Activated CD4-positive, alpha-beta T cell treated with anti-CD3 and anti-CD28 coated beads for 36 hours (primary cell): ENCODE measurements at regions not wholly inside any gene's neighbourhood (a gene's known extent, or its start where the extent isn't known, plus 50 kb on each side); places are given as distances from the start of the nearest gene placed in this dataset.
A peak's percentile ranks its signal among the peaks of the same experiment; 100 is the strongest.

ENCODE experiments used
- ATAC-seq: fragments of 200-7000 bp; cut with Tn5 transposase; one replicate; pipeline ENCODE4 v1.10.0; 2021; ENCODE audit warnings: mild to moderate bottlenecking, moderate library complexity
- CTCF ChIA-PET: fragments of 350-600 bp; sonication (Branson Sonifier 250); formaldehyde crosslinking; loops from one replicate; lab custom pipeline; 2021; ENCODE audit warnings: antibody characterized with exemption; lab: Charles Lee
- POLR2A ChIA-PET: fragments of 350-600 bp; sonication (Branson Sonifier 250); formaldehyde crosslinking; loops from one replicate; lab custom pipeline; 2021; ENCODE audit warnings: antibody characterized with exemption, inconsistent platforms; lab: Charles Lee
- DNase-seq: peaks from one replicate; pipeline ENCODE4 v3.0.0-alpha.2; 2020
- H3K27ac Mint-ChIP-seq: one replicate; pipeline ENCODE4 v1.8.0; 2021; ENCODE audit warnings: mixed read lengths
- H3K27me3 Mint-ChIP-seq: one replicate; pipeline ENCODE4 v1.8.0; 2021; ENCODE audit warnings: mixed read lengths
- H3K36me3 Mint-ChIP-seq: one replicate; pipeline ENCODE4 v1.8.0; 2021; ENCODE audit warnings: low read depth, mixed read lengths
- H3K4me1 Mint-ChIP-seq: one replicate; pipeline ENCODE4 v1.8.0; 2021; ENCODE audit warnings: mixed read lengths
- H3K4me3 Mint-ChIP-seq: one replicate; pipeline ENCODE4 v1.8.0; 2021; ENCODE audit warnings: mild to moderate bottlenecking, moderate library complexity, mixed read lengths
- H3K9me3 Mint-ChIP-seq: one replicate; pipeline ENCODE4 v1.8.0; 2021; ENCODE audit warnings: low read depth, mixed read lengths
- intact Hi-C, 2 experiments: fragments of 100-400 bp; cut with DNase I in 1 of 2; cut with micrococcal nuclease in 1 of 2; formaldehyde crosslinking; loops; one replicate each; pipeline versions ENCODE4 v1.14.2 to v1.15.1; 2022 to 2024; cut with DNase I, micrococcal nuclease

DNA sequence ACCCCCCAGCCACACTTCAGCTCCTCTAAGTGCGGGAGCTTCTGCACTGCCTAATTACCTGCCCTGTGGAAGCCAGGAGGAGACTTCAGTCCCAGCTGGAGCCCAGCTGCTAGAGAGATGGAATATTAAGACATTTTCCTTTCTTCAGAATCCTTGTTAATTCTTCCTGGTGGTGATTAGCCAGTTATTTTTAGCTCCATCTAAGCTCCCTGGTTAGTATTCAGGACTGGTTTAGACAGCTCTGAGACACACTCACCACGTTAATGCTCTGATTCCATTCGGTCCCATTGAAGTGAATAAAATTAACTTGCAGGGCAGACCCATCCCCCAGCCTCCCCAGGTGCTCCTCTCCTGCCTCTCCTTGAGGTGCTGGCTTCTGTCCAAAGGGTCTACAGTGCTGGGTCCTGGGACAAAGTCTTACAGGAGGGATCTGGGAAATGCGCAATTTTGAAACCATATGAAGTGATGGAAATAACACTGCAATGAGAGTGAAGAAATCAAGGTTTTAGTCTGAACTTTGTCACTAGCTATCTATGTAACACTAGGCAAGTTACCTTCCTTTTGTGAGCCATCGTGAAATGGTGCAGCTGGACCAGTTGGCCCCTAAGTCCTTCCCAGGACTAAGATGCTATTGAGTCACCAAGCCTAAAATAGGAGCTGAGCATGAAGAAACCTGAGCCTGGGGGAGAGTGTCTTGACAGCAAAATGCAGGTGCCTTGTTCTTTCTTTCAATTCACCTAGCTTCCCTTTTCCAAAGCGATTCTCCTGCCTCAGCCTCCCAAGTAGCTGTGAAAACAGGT lies 117.4 kb upstream of the ATP1A1 start:
- ChIA-PET CTCF (interaction anchor here (0.8 to 1.5 kb wide), 4 partner anchors 14 to 116 kb away, joined by 3 to 5 read pairs (median 4); no protein-coding TSS in a partner anchor), POLR2A (no interaction called here)
- no peak overlapping the region for H3K27ac Mint-ChIP-seq
- intact Hi-C loops: no loop called here
- H3K4me1 Mint-ChIP-seq: peaks cover 30% of the 10 kb centered on the region
- ATAC-seq (no peak), DNase-seq (no peak)
- no peaks in the 10 kb centered on the region for H3K27me3 Mint-ChIP-seq
- no peaks in the 10 kb centered on the region for H3K36me3 Mint-ChIP-seq
- H3K9me3 Mint-ChIP-seq: no peaks in the 10 kb centered on the region
- H3K4me3 Mint-ChIP-seq: no peak overlapping the region

DNA sequence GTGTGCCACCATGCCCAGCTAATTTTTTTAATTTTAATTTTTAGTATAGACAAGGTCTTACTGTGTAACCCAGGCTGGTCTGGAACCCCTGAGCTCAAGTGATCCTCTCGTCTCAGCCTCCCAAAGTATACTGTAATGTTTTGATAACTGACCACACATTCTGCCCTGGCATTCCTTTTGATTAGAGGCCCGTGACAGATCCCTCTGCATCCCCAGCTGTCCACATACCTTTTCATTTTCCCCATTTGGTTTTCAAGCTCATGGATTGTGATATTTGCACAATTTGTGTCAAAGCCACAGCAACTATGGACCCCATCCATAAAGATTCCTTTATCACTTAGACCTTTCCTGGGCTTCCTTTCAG lies 116.8 kb upstream of the ATP1A1 start:
- Mint-ChIP-seq H3K27me3 (no peaks in the 10 kb centered on the region), H3K36me3 (no peaks in the 10 kb centered on the region), H3K9me3 (no peaks in the 10 kb centered on the region), H3K27ac (no peak overlapping the region), H3K4me3 (no peak overlapping the region), H3K4me1 (peaks cover 30% of the 10 kb centered on the region)
- intact Hi-C loops: no loop called here
- ATAC-seq (no peak), DNase-seq (no peak)
- POLR2A ChIA-PET: no interaction called here
- CTCF ChIA-PET: interaction anchor here (0.6 to 1.5 kb wide), 4 partner anchors 14 to 352 kb away, joined by 3 to 5 read pairs (median 4); no protein-coding TSS in a partner anchor

DNA sequence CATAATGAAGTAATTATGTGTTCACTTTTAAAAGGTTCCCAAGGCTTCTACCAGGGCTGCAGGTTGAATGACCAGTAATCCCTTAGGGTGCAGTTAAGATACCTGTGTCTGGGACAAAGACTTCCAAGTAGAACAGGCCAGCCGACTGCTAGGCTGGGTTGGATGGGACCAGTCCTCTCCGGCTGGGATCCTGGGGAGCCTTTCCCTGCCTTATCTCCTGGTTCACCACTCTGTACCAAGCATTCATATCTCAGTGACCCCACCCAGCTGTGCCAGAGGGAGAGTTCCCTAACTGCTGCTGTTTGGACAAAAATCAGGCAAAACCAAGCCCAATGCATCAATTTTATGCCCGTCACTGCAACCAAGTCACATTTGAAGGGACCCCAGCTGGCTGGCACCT lies 116.2 kb upstream of the ATP1A1 start:
- ATAC-seq (no peak), DNase-seq (no peak)
- intact Hi-C loops: no loop called here
- Mint-ChIP-seq H3K4me3 (no peak overlapping the region), H3K9me3 (no peaks in the 10 kb centered on the region), H3K36me3 (no peaks in the 10 kb centered on the region), H3K27me3 (no peaks in the 10 kb centered on the region), H3K27ac (no peak overlapping the region), H3K4me1 (peaks cover 31% of the 10 kb centered on the region)
- POLR2A ChIA-PET: no interaction called here
- CTCF ChIA-PET: interaction anchor here (0.6 to 1.4 kb wide), 5 partner anchors 9 to 352 kb away, joined by 3 to 4 read pairs (median 3); no protein-coding TSS in a partner anchor

DNA sequence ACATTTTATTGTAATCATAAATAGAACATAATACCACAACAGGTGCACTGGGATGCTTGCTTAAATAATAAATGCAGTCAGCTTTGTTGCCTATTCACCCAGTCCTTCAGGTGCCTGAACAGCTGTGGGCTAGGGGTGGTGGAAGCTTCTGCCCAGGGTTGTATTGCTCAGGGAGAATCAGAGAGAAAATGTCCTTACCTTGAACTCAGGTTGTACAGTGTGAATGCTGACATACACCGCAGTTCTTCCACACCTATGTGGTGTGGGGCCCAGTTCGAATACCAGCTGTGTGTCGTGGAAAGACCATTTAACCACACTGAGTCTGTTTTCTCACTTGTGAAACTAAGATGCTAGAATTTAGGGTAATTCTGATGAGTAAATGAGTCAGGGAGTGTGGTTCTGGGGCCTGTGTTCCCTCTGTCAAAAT lies 115.7 kb upstream of the ATP1A1 start:
- no peaks in the 10 kb centered on the region for H3K9me3 Mint-ChIP-seq
- CTCF ChIA-PET: interaction anchor here (0.6 to 1.2 kb wide), 6 partner anchors 8 to 228 kb away, joined by 3 to 4 read pairs (median 3); no protein-coding TSS in a partner anchor
- no peaks in the 10 kb centered on the region for H3K27me3 Mint-ChIP-seq
- POLR2A ChIA-PET: no interaction called here
- H3K4me1 Mint-ChIP-seq: peaks cover 35% of the 10 kb centered on the region
- intact Hi-C loops: no loop called here
- peak; percentile 81 for ATAC-seq
- no peak overlapping the region for H3K4me3 Mint-ChIP-seq
- peak; percentile 64 for DNase-seq
- H3K27ac Mint-ChIP-seq: no peak overlapping the region
- H3K36me3 Mint-ChIP-seq: no peaks in the 10 kb centered on the region

DNA sequence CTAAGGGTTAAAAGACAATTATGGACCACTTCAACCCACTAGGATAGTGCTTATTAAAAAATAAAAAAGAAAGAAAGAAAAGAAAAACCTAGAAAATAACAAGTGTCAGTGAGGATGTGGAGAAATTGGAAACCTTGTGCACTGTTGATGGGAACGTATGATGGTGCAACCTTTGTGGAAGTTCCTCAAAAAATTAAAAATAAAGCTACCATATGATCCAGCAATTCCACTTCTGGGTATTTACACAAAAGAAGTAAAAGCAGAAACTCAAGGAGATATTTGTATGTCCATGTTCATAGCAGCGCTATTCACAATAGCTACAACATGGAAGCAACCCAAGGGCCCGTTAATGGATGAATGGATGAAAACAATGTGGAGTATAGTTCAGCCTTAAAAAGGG lies 115.2 kb upstream of the ATP1A1 start:
- POLR2A ChIA-PET: no interaction called here
- Mint-ChIP-seq H3K36me3 (no peaks in the 10 kb centered on the region), H3K4me1 (peaks cover 38% of the 10 kb centered on the region), H3K27me3 (no peaks in the 10 kb centered on the region), H3K4me3 (no peak overlapping the region), H3K27ac (no peak overlapping the region), H3K9me3 (no peaks in the 10 kb centered on the region)
- CTCF ChIA-PET: interaction anchor here (0.6 to 1.2 kb wide), 5 partner anchors 8 to 228 kb away, joined by 3 to 4 read pairs (median 3); no protein-coding TSS in a partner anchor
- DNase-seq (no peak), ATAC-seq (no peak)
- intact Hi-C loops: no loop called here

DNA sequence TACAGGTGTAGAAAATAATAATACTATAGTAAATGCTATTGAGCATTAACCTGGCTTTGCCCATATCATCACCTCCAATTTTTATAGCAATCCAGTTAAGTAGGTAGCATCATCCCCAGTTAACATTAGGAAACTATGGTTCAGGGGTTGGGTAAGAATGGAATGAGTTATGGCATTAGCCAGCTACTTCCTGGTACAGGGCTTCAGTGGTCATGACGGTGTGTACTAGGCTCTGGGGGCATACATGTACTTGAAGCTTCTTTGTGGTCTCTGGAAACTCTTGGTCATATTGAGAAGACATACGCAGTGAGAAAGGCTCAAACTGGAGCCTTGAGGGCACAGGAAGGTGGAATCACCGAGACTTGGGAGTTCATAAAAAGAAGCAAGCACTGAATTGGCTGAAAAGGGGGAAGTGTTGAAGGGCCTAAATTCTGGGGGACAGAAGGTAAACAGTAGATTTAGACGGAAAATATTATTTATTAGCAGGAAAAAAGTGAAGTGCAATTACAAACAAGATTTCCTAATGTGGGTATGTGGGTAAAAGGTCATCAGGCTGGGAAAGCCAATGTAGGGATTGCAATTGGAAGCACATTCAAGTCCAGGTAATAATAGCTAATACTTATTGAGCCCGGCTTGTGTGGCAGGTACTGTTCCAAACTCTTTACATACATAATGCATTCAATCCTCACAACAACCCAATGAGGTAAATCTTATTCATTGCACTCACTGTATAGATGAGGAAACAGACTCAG lies 114.2 kb upstream of the ATP1A1 start:
- CTCF ChIA-PET: interaction anchor here (0.6 kb wide), 1 partner anchor 9 kb away, joined by 3 read pairs; no protein-coding TSS in a partner anchor
- intact Hi-C loops: no loop called here
- no peaks in the 10 kb centered on the region for H3K36me3 Mint-ChIP-seq
- H3K27ac Mint-ChIP-seq: no peak overlapping the region
- peaks cover 41% of the 10 kb centered on the region for H3K4me1 Mint-ChIP-seq
- no peak overlapping the region for H3K4me3 Mint-ChIP-seq
- H3K9me3 Mint-ChIP-seq: no peaks in the 10 kb centered on the region
- no peaks in the 10 kb centered on the region for H3K27me3 Mint-ChIP-seq
- DNase-seq (no peak), ATAC-seq (no peak)
- POLR2A ChIA-PET: interaction anchor here (0.5 kb wide), 1 partner anchor 124 kb away, joined by 3 read pairs; no protein-coding TSS in a partner anchor

DNA sequence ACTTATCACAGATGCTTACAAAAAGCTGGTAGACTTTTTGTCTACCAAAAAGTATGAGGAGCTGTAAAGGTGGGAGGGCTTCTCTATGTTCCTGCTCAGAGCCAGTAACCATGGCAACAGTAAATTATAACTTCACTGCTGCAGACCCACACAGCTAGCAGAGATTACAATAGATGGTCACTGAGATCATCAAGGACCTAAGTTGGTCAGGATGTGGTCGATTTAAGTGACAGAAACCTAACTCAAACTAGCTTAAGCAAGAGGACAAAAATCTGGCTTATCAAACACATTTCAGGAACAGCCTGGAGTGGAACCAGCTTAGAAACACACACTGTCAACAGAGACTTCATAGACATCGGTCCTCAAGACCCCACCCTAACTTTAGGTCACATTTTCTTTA lies 113.4 kb upstream of the ATP1A1 start:
- ATAC-seq: peak; percentile 25

DNA sequence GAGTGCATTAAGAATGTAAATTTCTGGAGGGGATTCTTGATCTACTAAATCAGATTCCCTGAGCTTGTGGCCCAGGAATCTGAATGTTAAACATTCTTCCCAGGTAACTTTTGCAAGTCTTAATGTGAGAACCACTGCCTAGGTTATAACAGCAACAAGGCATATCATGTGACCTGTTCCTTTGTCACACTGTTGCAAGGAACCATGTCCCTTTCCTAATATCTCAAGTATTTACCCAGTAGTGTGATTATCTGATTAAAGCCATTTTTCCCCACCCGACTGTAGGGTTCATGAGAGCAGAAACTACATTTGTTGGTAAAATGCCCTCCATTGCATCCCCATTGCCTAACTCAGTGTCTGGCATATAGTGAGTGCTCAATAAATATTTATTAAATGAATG lies 112.9 kb upstream of the ATP1A1 start:
- no peaks in the 10 kb centered on the region for H3K9me3 Mint-ChIP-seq
- H3K4me1 Mint-ChIP-seq: peaks cover 35% of the 10 kb centered on the region
- no peak overlapping the region for H3K4me3 Mint-ChIP-seq
- H3K36me3 Mint-ChIP-seq: no peaks in the 10 kb centered on the region
- ChIA-PET CTCF (no interaction called here), POLR2A (no interaction called here)
- H3K27ac Mint-ChIP-seq: no peak overlapping the region
- no peak for DNase-seq
- no peak for ATAC-seq
- intact Hi-C loops: no loop called here
- no peaks in the 10 kb centered on the region for H3K27me3 Mint-ChIP-seq

More for the DNA sequence above, 113.4 kb upstream of the ATP1A1 start:
- Mint-ChIP-seq H3K27ac (no peak overlapping the region), H3K4me3 (no peak overlapping the region), H3K9me3 (no peaks in the 10 kb centered on the region), H3K4me1 (peaks cover 40% of the 10 kb centered on the region), H3K36me3 (no peaks in the 10 kb centered on the region), H3K27me3 (no peaks in the 10 kb centered on the region)
- no peak for DNase-seq
- ChIA-PET CTCF (interaction anchor here (0.6 kb wide), 1 partner anchor 8 kb away, joined by 3 read pairs; no protein-coding TSS in a partner anchor), POLR2A (no interaction called here)
- intact Hi-C loops: no loop called here

DNA sequence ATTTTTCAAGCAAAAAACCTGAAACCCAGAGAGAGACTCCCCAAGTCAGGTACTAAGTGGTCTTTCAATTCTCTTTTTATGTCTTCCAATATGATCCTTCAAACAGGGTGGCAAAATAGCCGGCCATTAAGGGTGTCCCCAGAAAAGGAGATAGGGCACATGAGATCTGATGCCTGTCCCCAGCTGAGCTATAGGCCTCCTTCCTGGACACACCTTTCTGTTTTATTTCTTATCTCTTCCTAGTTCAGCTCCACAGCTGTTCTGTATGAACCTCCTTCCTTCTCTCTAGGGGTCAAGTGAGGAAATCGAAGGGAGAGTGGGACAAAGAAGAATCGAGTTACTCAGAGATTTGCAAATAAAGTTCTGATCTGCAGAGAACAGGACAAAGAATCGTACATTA lies 112.4 kb upstream of the ATP1A1 start:
- ATAC-seq (no peak), DNase-seq (no peak)
- H3K4me3 Mint-ChIP-seq: no peak overlapping the region
- no peaks in the 10 kb centered on the region for H3K9me3 Mint-ChIP-seq
- H3K4me1 Mint-ChIP-seq: peaks cover 30% of the 10 kb centered on the region
- no peaks in the 10 kb centered on the region for H3K27me3 Mint-ChIP-seq
- no peaks in the 10 kb centered on the region for H3K36me3 Mint-ChIP-seq
- no peak overlapping the region for H3K27ac Mint-ChIP-seq
- POLR2A ChIA-PET: no interaction called here
- intact Hi-C loops: no loop called here
- CTCF ChIA-PET: no interaction called here

DNA sequence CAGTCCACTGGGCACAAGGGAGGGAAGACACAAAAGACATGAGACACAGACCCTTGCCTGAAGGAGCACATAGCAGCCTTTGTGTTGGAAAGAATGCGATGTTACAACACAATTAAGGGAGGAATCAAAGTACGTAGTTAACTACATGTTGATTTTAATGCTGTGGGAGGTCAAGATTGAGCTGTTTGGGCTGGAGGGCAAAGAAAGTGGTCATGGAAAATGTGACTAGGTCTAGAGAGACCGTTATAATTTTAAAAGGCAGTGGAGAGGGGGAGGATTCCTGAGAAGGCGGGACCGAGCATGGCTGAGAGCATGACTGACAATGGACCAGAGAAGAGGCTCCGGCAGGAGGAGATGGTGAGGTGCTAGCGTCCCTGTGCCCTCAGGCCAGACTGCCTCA lies 111.8 kb upstream of the ATP1A1 start:
- intact Hi-C loops: no loop called here
- ATAC-seq (no peak), DNase-seq (no peak)
- Mint-ChIP-seq H3K4me3 (no peak overlapping the region), H3K27me3 (no peaks in the 10 kb centered on the region), H3K4me1 (peaks cover 27% of the 10 kb centered on the region), H3K9me3 (no peaks in the 10 kb centered on the region), H3K36me3 (no peaks in the 10 kb centered on the region), H3K27ac (no peak overlapping the region)
- CTCF ChIA-PET: no interaction called here
- POLR2A ChIA-PET: no interaction called here

DNA sequence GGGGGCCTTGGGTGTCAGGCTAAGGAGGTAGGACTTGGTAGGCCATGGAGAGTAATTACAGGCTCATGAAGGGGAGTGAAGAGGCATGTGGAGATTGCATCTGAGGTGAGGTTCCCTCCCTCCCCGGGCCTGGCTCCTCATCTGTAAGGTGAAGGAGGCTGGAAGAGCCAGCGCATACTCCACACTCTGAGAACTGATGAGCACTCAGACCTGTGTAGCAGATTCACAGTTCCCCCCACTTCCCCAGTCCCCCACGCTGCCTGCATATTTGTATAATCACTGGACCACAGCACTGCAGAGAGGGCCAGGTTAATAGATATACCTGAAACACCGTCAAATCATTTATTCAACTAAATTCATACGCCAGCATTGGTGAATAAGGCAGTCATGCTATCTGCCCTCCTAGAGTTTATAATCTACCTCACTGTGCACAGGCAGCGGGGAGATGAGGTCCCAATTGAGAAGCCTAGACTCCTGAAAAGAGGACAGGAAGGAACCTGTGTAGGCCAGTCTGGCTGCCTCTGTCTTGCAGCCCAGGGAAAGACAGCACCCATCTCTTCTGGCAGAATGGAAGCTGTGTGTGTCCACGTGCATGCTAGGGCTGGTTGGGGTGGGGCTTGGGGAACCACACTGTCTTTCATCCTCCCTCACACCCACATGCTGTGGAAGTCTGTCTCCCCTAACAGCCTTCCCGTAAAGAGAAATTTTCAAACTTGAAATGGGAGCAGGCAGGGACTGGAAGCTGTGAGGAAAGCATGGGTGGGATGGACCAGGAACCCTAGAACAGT lies 110.6 kb upstream of the ATP1A1 start:
- Mint-ChIP-seq H3K9me3 (no peaks in the 10 kb centered on the region), H3K27ac (peak overlapping the region; percentile 3), H3K36me3 (no peaks in the 10 kb centered on the region), H3K4me3 (no peak overlapping the region), H3K27me3 (no peaks in the 10 kb centered on the region), H3K4me1 (peaks cover 26% of the 10 kb centered on the region)
- ChIA-PET POLR2A (no interaction called here), CTCF (no interaction called here)
- intact Hi-C loops: no loop called here
- ATAC-seq (no peak), DNase-seq (no peak)
